ACC112 (cell line): ENCODE measurements at regions not wholly inside any gene's neighbourhood (a gene's known extent, or its start where the extent isn't known, plus 50 kb on each side); places are given as distances from the start of the nearest gene placed in this dataset.
"Not testable (repeated sequence)": the region's sequence is repeated elsewhere in the genome, so short reads cannot be mapped to it uniquely, and the experiment has no call there.

Experiments
- H2AFZ ChIP-seq: fragments of 200-600 bp; sonication (generic); one replicate; pipeline ENCODE4 v1.6.0; 2017; ENCODE audit warnings: antibody characterized with exemption, low read length; ENCODE audit not compliant: unreplicated experiment
- H3K27ac ChIP-seq: fragments of 200-600 bp; sonication (generic); 2 replicates; pipeline ENCODE4 v1.5.1; 2014; ENCODE audit warnings: low read depth, mild to moderate bottlenecking, antibody characterized with exemption, low read length, moderate library complexity
- H3K27me3 ChIP-seq: fragments of 200-600 bp; sonication (generic); 2 replicates; pipeline ENCODE4 v1.6.1; 2014; ENCODE audit warnings: mild to moderate bottlenecking, antibody characterized with exemption, low read length, moderate library complexity, mixed read lengths; ENCODE audit not compliant: insufficient read depth
- H3K36me3 ChIP-seq: fragments of 200-600 bp; sonication (generic); 2 replicates; pipeline ENCODE4 v1.6.1; 2016; ENCODE audit warnings: mild to moderate bottlenecking, antibody characterized with exemption, low read length, moderate library complexity, mixed read lengths; ENCODE audit not compliant: insufficient read depth
- H3K4me1 ChIP-seq: fragments of 200-600 bp; sonication (generic); one replicate; pipeline ENCODE4 v1.6.1; 2016; ENCODE audit warnings: low read length, mixed read lengths; ENCODE audit not compliant: insufficient read depth, unreplicated experiment, control insufficient read depth
- H3K4me3 ChIP-seq: fragments of 200-600 bp; sonication (generic); 2 replicates; pipeline ENCODE4 v1.5.1; 2014; ENCODE audit warnings: mild to moderate bottlenecking, low read depth, low read length
- H3K79me2 ChIP-seq: fragments of 200-600 bp; sonication (generic); one replicate; pipeline ENCODE4 v1.6.0; 2016; ENCODE audit warnings: low read length; ENCODE audit not compliant: control insufficient read depth, unreplicated experiment, insufficient read depth

DNA sequence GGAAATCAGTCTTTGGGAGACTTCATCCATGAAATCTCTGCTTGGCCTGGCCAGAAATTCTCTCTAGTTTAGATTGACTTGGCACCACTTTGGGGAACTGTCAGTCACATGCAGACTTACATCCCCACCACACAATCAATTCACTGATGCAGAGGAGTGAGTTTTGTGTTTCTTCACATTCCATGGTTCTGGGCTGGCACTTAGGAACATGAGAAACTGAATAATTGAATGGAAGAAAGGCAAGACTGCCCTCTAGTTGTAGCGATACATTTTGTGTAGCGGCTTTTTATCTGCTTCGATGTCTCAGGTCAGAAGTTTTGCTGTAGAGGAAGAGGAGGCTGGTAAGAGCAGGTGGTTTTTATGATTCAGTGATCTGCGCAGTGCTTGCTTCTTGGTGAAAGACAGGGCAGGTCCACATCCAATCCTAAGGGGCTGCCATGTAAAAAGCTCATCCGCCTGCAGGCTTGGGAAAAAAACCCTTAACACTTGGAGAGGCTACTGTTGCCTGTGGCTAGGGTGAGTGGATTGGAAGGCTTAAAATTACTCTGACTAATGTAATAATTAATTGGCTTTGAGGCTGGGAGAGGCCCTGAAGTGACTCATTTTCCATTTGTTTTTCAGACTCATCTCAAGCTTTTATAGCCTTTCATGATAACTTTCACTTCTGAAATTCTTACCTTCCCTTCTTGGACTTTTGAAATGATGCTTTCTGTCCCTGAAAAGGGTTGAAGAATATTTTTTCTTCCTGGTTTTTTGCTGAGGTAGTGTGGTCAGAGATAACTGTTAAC lies 75.4 kb upstream of the LPCAT1 start:
- H3K4me3 ChIP-seq, H3K79me2 ChIP-seq, H3K4me1 ChIP-seq, H2AFZ ChIP-seq, H3K27ac ChIP-seq, H3K27me3 ChIP-seq, H3K36me3 ChIP-seq: not testable (repeated sequence)

DNA sequence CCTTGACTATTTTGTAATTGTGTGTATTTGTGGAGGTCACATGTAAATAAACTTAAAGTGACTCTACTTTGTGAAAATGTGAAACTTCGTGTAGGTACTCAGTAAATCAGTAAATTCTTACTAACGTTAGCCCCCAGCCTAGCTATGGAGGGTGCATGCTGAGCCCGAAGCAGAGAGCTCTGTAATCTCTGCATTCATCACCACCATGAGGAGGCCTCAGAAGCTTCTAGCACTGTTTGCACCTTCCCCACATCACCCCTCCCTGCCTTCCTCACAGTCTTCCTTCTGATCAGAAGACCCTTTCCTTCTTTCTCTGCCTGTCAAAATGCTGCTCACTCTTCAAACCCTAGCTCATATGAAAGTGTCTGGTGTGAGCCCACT lies 73.3 kb upstream of the LPCAT1 start:
- not testable (repeated sequence) for H3K27ac ChIP-seq, H3K36me3 ChIP-seq, H3K27me3 ChIP-seq, H3K79me2 ChIP-seq, H3K4me1 ChIP-seq, H2AFZ ChIP-seq
- peak overlapping the region; percentile 59 for H3K4me3 ChIP-seq

DNA sequence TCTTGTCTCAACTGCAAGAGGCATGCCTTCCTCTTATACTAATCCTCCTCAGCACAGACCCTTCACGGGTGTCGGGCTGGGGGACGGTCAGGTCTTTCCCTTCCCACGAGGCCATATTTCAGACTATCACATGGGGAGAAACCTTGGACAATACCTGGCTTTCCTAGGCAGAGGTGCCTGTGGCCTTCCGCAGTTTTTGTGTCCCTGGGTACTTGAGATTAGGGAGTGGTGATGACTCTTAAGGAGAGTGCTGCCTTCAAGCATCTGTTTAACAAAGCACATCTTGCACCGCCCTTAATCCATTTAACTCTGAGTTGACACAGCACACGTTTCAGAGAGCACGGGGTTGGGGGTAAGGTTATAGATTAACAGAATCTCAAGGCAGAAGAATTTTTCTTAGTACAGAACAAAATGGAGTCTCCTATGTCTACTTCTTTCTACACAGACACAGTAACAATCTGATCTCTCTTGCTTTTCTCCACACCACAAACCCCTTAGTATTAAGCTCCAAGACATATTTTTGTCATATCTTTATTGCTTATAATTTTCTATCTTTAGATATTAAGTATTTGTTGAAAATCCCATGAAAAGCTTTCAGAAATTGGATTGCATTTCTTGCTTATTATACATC lies 72.8 kb upstream of the LPCAT1 start:
- H3K27ac ChIP-seq, H3K4me1 ChIP-seq, H3K27me3 ChIP-seq, H3K79me2 ChIP-seq, H3K36me3 ChIP-seq, H2AFZ ChIP-seq: not testable (repeated sequence)
- H3K4me3 ChIP-seq = peak overlapping the region; percentile 59; the same call in 1 of the 2 replicates

DNA sequence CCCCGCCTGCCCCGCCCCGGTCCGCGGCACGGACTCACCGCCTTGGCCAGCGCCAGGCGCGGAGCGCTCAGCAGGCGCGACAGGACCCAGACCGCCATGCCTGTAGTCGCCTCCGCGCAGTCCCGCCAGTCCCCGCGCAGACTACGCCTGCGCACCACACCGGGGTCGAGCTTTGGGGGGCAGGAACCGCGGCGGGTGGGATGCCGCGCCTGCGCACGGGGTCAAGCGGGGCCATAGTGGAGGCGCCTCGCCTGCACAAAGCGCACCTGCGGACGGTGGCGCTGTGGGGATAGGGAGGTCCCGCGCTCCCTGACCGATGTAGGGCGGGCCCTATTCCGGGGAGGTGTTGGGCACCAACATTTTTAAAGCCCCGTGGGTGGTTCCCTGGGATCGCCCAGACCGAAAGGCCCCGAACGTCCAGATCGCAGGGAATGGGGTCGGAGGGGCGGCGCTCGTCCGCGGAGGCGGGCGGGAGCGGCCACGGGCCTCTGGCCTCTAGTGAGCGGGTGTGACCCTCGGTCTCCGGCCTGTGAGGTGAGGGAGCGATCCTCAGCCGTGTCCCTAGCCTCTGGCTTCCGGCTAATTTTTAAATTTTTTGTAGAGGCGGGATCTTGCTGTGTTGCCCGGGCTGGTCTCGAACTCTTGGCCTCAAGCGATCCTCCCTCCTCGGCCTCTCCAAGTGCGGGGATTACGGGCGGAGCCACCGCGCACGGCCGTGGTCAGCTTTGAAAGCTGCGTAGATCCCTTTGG lies 70.8 kb upstream of the LPCAT1 start:
- no peak overlapping the region for H3K27ac ChIP-seq
- H2AFZ ChIP-seq = peak overlapping the region; percentile 95
- no peaks in the 10 kb centered on the region for H3K36me3 ChIP-seq
- H3K27me3 ChIP-seq = no peaks in the 10 kb centered on the region
- no peaks in the 10 kb centered on the region for H3K4me1 ChIP-seq
- peak overlapping the region; percentile 93 for H3K4me3 ChIP-seq
- H3K79me2 ChIP-seq = no peaks in the 10 kb centered on the region

DNA sequence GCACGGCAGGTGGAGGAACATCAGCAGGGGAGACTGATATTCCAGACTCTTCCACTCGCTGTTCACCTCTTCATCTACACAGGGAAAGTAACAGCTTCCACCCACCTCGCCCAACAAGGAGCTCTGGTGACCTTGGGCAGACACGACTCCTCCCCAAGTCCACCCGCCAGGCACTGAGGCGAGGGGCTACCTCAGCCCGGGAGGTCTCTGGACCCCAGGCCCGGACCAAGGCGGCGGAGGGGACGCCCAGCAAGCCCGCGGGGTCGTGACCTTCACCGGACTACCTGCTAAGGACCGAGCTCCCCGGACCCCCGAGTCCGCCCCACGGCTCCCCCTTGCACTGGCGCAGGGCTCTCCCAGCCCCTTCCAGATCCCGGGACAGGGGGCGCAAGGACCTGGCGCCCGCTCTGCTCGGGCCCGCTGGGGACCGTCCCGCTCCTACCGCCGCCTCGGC lies 70.2 kb upstream of the LPCAT1 start:
- Histone ChIP-seq H3K27ac (no peak overlapping the region), H3K79me2 (no peaks in the 10 kb centered on the region), H3K27me3 (no peaks in the 10 kb centered on the region), H3K36me3 (no peaks in the 10 kb centered on the region), H2AFZ (peak overlapping the region; percentile 95), H3K4me3 (peak overlapping the region; percentile 93), H3K4me1 (no peaks in the 10 kb centered on the region)

DNA sequence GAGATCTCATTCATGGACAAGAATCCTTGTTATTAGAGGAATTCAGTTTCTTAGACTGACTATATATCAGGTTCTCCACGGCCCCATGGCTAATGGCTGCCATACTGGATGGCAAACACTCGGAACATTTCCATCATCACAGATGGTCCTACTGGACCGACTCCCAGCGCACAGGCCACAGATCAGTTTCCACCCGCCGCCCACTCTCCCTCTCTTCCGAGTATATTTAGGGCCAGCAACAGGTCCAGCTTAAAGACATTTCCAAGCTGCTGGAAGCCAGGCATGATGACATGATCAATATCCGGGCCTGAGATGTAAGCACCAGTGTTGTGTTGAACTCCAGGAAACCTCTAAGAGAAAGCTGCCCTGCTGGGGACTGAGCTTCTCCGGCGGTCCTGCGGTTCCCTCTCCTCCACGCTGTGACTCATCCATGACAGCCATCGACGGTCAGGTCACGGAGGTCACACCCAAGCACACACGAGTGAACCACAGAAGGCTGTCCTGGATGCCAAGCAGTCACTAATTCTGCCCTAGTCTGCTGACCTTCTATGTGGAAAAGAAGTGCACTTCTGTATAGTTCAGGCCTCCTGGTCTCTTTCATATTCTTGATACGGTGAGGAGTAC lies 64.4 kb upstream of the LPCAT1 start:
- not testable (repeated sequence) for H3K27ac ChIP-seq, H3K4me3 ChIP-seq, H3K4me1 ChIP-seq, H3K79me2 ChIP-seq, H3K36me3 ChIP-seq, H3K27me3 ChIP-seq, H2AFZ ChIP-seq

DNA sequence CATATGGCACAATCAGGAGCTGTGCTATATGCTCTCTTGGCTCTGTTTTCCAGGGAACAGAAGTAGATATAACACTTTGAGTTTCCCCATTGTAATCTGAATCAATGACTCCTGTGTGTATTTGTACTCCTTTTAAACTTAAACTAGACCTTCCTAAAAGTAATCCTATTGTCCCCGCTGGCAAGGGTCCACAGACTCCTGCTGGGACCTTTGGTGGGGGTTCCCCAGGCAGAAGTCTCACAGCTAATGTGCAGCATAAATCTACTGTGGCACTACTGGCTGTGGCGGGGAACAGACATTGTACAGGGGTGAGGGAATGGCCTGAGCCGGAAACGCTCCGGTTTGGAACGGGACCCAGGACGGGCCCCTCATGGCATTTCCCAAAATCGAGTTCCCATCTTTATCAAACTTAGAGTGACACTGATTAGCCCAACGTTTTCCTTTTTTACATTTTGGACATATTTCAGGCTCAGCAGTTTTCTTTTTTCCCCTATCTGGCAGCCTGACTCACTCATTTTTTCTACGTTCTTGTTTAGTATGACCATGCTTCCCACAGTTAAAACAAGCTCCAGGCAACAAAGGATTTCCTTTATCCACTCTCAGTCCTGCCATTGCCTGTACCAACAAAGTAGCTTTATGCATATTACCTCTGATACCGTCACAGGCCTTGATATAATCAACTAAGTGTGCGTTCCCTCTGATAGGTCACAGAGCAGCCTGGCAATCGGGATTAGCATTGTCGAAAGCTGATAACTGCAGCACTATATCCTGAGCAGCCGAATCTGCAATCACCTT lies 59.5 kb upstream of the LPCAT1 start:
- not testable (repeated sequence) for H3K79me2 ChIP-seq, H3K4me3 ChIP-seq, H2AFZ ChIP-seq, H3K4me1 ChIP-seq, H3K36me3 ChIP-seq, H3K27me3 ChIP-seq, H3K27ac ChIP-seq

DNA sequence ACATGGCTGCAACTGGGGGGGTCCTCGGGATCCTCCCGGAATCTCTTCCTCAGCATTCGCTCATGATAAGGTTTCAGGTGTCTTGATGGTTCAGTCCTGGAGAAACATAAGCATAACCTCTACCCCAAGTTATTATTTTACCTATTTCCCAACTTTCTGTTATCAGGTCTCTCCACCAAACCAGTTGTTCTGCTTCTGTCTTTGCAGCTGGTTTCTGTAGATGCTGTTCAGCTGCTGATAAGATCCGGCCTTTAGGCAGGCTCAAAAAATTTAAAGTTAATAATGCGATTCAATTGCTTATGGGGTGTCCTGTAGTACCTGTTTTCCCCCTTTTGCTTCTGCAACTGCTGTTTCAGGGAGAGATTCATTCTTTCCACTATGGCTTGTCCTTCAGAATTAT lies 55.6 kb upstream of the LPCAT1 start:
- H3K36me3 ChIP-seq = not testable (repeated sequence)

DNA sequence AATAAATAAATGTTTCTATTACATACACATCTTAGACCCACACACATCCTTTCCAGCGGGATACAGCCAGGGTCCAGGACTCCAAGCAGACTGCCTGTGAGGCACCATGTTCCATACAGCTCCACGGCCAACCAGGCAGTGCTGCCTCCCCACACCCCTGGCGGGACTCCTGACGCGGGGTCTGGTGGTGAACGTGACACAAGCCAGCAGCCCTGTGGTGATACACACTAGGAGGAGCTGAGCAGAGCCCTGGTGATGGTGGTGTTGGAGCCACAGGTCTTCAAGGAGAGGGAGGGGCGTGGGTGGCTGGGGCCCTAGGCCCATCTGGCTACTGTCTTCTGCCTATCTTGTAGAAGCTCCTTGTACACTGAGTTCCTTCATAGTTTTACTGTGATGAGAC lies 53.1 kb upstream of the LPCAT1 start:
- not testable (repeated sequence) for H3K4me1 ChIP-seq, H3K27me3 ChIP-seq, H3K36me3 ChIP-seq, H3K4me3 ChIP-seq, H3K27ac ChIP-seq, H3K79me2 ChIP-seq, H2AFZ ChIP-seq

More for the DNA sequence above, 55.6 kb upstream of the LPCAT1 start:
- not testable (repeated sequence) for H3K27ac ChIP-seq, H3K27me3 ChIP-seq, H2AFZ ChIP-seq, H3K4me1 ChIP-seq, H3K4me3 ChIP-seq, H3K79me2 ChIP-seq

DNA sequence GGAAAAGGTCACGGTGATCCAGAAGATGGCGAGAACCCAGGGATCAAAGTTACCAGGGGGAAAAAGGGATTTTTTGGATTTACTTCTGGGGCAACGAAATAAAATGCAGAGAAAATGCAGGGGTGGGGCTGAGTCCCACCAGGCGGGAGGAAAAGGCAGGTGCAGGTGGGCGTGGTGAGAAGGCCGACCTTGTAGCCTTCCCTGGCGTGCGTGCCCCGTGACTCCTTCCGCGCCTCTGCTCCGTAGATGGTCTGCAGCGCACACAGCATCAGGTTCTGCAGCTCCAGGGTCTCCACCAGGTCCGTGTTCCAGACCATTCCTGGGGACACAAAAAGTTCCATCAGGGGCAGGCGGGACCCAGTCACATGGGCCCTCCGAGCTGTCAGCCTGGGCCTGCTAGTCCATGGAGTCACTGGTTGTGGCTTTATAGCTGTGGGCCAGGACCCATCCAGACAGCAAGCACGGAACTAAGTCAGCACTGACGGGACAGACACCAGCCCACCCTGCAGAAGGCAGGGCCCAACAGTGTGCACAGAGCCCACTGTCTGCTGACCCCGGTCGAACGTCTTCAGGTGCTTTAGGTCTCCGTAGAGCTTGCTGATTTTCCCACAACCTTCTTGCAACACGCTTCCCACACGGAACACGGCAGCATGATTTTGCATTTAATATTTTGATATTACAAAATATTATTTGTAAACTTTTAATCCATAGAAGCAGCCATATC lies 52.4 kb upstream of the LPCAT1 start:
- not testable (repeated sequence) for H3K79me2 ChIP-seq, H3K4me1 ChIP-seq, H3K27ac ChIP-seq, H2AFZ ChIP-seq, H3K27me3 ChIP-seq, H3K36me3 ChIP-seq, H3K4me3 ChIP-seq
